ENCODE measurements at regions not wholly inside any gene's neighbourhood (a gene's known extent, or its start where the extent isn't known, plus 50 kb on each side); places are given as distances from the start of the nearest gene placed in this dataset.

- Histone ChIP-seq H3K36me3 (ENCODE audit: control insufficient read depth, insufficient read depth, low read length) (no peaks in the 10 kb centered on the region), H2AFZ (ENCODE audit: low read depth, low read length) (no peak overlapping the region), H3K4me1 (replicated peaks in 1 of 2; ENCODE audit: control insufficient read depth in 2 of 2, insufficient read depth in 2 of 2, low read length in 2 of 2) (no peaks in the 10 kb centered on the region), H3K27ac (ENCODE audit: extremely low read depth, low read depth, low read length) (no peak overlapping the region), H3K9me1 (ENCODE audit: control insufficient read depth, insufficient read depth, low read length) (no peaks in the 10 kb centered on the region), H3K27me3 (ENCODE audit: control insufficient read depth in 2 of 2, insufficient read depth in 2 of 2, low read length in 2 of 2) (no peaks in the 10 kb centered on the region), H3K79me2 (ENCODE audit: control insufficient read depth, insufficient read depth, low read length) (no peaks in the 10 kb centered on the region), H3K4me3 (no peak overlapping the region), H4K20me1 (replicated peaks; ENCODE audit: control insufficient read depth, insufficient read depth, low read length) (no peaks in the 10 kb centered on the region), H3K9ac (ENCODE audit: insufficient read depth in 1 of 2, low read depth in 2 of 2, low read length in 2 of 2) (no peak overlapping the region), H3K4me2 (ENCODE audit: insufficient read depth, low read length) (no peak overlapping the region), H3K9me3 (replicated peaks; ENCODE audit: control insufficient read depth, insufficient read depth, low read depth, low read length) (no peaks in the 10 kb centered on the region)
- no peak for DNase-seq (ENCODE audit: extremely low read depth in 1 of 4, low spot score in 3 of 4)
- no peak for ATAC-seq
- BruUV-seq (replicated peaks): no TSS peak
- FAIRE-seq: no peak
- TF ChIP-seq EHMT2 (IDR thresholded peaks at IDR 0.05): no peak
- TF ChIP-seq POLR2AphosphoS2 (IDR thresholded peaks at IDR 0.05; ENCODE audit: low read length): no peak
- TF ChIP-seq MECOM (CRISPR knock-in tag; IDR thresholded peaks at IDR 0.05): no peak
- TF ChIP-seq FOXJ2 (tag; IDR thresholded peaks at IDR 0.05): no peak
- TF ChIP-seq ZNF395 (CRISPR knock-in tag; IDR thresholded peaks at IDR 0.05): no peak
- TF ChIP-seq EP300 (IDR thresholded peaks at IDR 0.05; ENCODE audit: low read length): no peak
- TF ChIP-seq LCOR (CRISPR knock-in tag; IDR thresholded peaks at IDR 0.05): no peak
- no peak for TF ChIP-seq ZNF780A (CRISPR knock-in tag; IDR thresholded peaks at IDR 0.05)
- POLR2A ChIA-PET: no interaction called here
- intact Hi-C loops (cut with micrococcal nuclease) (no loop called here), in situ Hi-C loops (cut with MboI) (no loop called here)
- CTCF ChIA-PET (ENCODE audit: low intra/inter-chr PET ratio): no interaction called here
Measured at GRCh38 chr1:193540511-193540910, 354.1 kb upstream of the B3GALT2 start.

Measured in K562 (cell line).